Mesendoderm (in vitro differentiated cells): ENCODE measurements at regions not wholly inside any gene's neighbourhood (a gene's known extent, or its start where the extent isn't known, plus 50 kb on each side); places are given as distances from the start of the nearest gene placed in this dataset.
"Not testable (repeated sequence)": the region's sequence is repeated elsewhere in the genome, so short reads cannot be mapped to it uniquely, and the experiment has no call there.

Experiments used
- DNase-seq: peaks from one replicate; pipeline ENCODE4 v3.0.0; 2013
- H2AK5ac ChIP-seq: 2 replicates; pipeline ENCODE4 v1.6.1; 2013; ENCODE audit warnings: low read length, inconsistent platforms
- H2BK120ac ChIP-seq: 2 replicates; pipeline ENCODE4 v1.6.1; 2013; ENCODE audit warnings: low read depth, mild to moderate bottlenecking, low read length, moderate library complexity, mixed read lengths
- H2BK15ac ChIP-seq: replicated peaks from 2 replicates; pipeline ENCODE4 v1.6.1; 2013; ENCODE audit warnings: low read depth, mild to moderate bottlenecking, moderate library complexity
- H2BK5ac ChIP-seq: 2 replicates; pipeline ENCODE4 v1.6.1; 2013; ENCODE audit warnings: low read length, inconsistent platforms
- H3K18ac ChIP-seq: 2 replicates; pipeline ENCODE4 v1.6.1; 2013; ENCODE audit warnings: mild to moderate bottlenecking, low read length, mixed read lengths
- H3K23ac ChIP-seq: one replicate; pipeline ENCODE4 v1.6.1; 2013; ENCODE audit warnings: low read length
- H3K27ac ChIP-seq: 2 replicates; pipeline ENCODE4 v1.5.1; 2013; ENCODE audit warnings: low read depth, mild to moderate bottlenecking, inconsistent platforms, low read length, moderate library complexity
- H3K27me3 ChIP-seq: 2 replicates; pipeline ENCODE4 v1.6.1; 2013; ENCODE audit warnings: low read length, control low read depth, mild to moderate bottlenecking, inconsistent platforms; ENCODE audit not compliant: insufficient read depth, poor library complexity
- H3K36me3 ChIP-seq: 2 replicates; pipeline ENCODE4 v1.6.1; 2013; ENCODE audit warnings: low read length, inconsistent platforms; ENCODE audit not compliant: control insufficient read depth, insufficient read depth
- H3K4ac ChIP-seq: one replicate; pipeline ENCODE4 v1.6.1; 2013; ENCODE audit warnings: low read depth, mild to moderate bottlenecking, low read length, moderate library complexity
- H3K4me1 ChIP-seq: 2 replicates; pipeline ENCODE4 v1.6.1; 2013; ENCODE audit warnings: low read depth, low read length, inconsistent platforms; ENCODE audit not compliant: control insufficient read depth
- H3K4me2 ChIP-seq: 2 replicates; pipeline ENCODE4 v1.6.1; 2013; ENCODE audit warnings: low read length
- H3K4me3 ChIP-seq: 2 replicates; pipeline ENCODE4 v1.5.1; 2013; ENCODE audit warnings: mild to moderate bottlenecking, low read length
- H3K56ac ChIP-seq: one replicate; pipeline ENCODE4 v1.6.1; 2013; ENCODE audit warnings: low read length
- H3K79me1 ChIP-seq: 2 replicates; pipeline ENCODE4 v1.6.1; 2013; ENCODE audit warnings: low read length, inconsistent platforms
- H3K79me2 ChIP-seq: 2 replicates; pipeline ENCODE4 v1.6.1; 2013; ENCODE audit warnings: mild to moderate bottlenecking, low read length; ENCODE audit not compliant: control insufficient read depth, insufficient read depth
- H3K9ac ChIP-seq: 2 replicates; pipeline ENCODE4 v1.6.1; 2013; ENCODE audit warnings: low read length, inconsistent platforms
- H4K5ac ChIP-seq: one replicate; pipeline ENCODE4 v1.6.1; 2013; ENCODE audit warnings: low read length
- H4K8ac ChIP-seq: one replicate; pipeline ENCODE4 v1.6.1; 2013; ENCODE audit warnings: low read depth, mild to moderate bottlenecking, control low read depth, low read length, moderate library complexity
- WGBS: extraction: QIAGEN DNeasy Blood & Tissue Kit; methylation state at CpG from one replicate; pipeline ENCODE4 v1.1.7; 2013; ENCODE audit warnings: low lambda C conversion rate, missing lambda C conversion rate; ENCODE audit not compliant: insufficient coverage; ENCODE audit errors: extremely low coverage; 5-methylcytosine and 5-hydroxymethylcytosine counted together

- H2BK120ac ChIP-seq, H3K23ac ChIP-seq, H3K79me1 ChIP-seq, H3K4ac ChIP-seq, DNase-seq, H3K4me1 ChIP-seq, H2AK5ac ChIP-seq, H3K27me3 ChIP-seq, H4K5ac ChIP-seq, H4K8ac ChIP-seq, H3K36me3 ChIP-seq, H2BK15ac ChIP-seq: not testable (repeated sequence)
- peak overlapping the region; percentile 91 for H3K56ac ChIP-seq
- peak overlapping the region; percentile 98 for H3K27ac ChIP-seq
- H3K4me3 ChIP-seq: peak overlapping the region; percentile 79
- H3K9ac ChIP-seq: peak overlapping the region; percentile 92
- H2BK5ac ChIP-seq: peak overlapping the region; percentile 89
- H3K4me2 ChIP-seq: peak overlapping the region; percentile 50
- H3K79me2 ChIP-seq: peaks cover 33% of the 10 kb centered on the region
- H3K18ac ChIP-seq: peak overlapping the region; percentile 94
- WGBS: no CpG with 5 or more reads among the region's 18 CpGs
Measured at GRCh38 chr17:30707724-30708240, 116.7 kb downstream of the CRLF3 start.

GRCh38 chr17:30706461-30707335 lies 117.8 kb downstream of the CRLF3 start:
- H3K9ac ChIP-seq: peak overlapping the region; percentile 64
- H2BK5ac ChIP-seq, H4K8ac ChIP-seq, H3K27ac ChIP-seq, H3K4me2 ChIP-seq, DNase-seq, H4K5ac ChIP-seq, H2AK5ac ChIP-seq, H2BK15ac ChIP-seq, H3K18ac ChIP-seq, H2BK120ac ChIP-seq, H3K27me3 ChIP-seq, H3K4me3 ChIP-seq, H3K23ac ChIP-seq, H3K79me1 ChIP-seq, H3K36me3 ChIP-seq, H3K4ac ChIP-seq, H3K4me1 ChIP-seq: not testable (repeated sequence)
- peaks cover 22% of the 10 kb centered on the region for H3K79me2 ChIP-seq
- peak overlapping the region; percentile 79 for H3K56ac ChIP-seq
- no CpG with 5 or more reads among the region's 11 CpGs for WGBS

- H3K23ac ChIP-seq, H3K4ac ChIP-seq, H3K4me2 ChIP-seq, H3K27ac ChIP-seq, H2BK5ac ChIP-seq, H4K5ac ChIP-seq, H3K4me3 ChIP-seq, H4K8ac ChIP-seq, H3K18ac ChIP-seq, H3K79me1 ChIP-seq, H2BK120ac ChIP-seq, DNase-seq, H3K27me3 ChIP-seq, H3K4me1 ChIP-seq, H3K36me3 ChIP-seq, H2AK5ac ChIP-seq, H2BK15ac ChIP-seq: not testable (repeated sequence)
- WGBS: no CpG with 5 or more reads among the region's 41 CpGs
- Histone ChIP-seq H3K79me2 (peaks cover 15% of the 10 kb centered on the region), H3K56ac (peak overlapping the region; percentile 49), H3K9ac (peak overlapping the region; percentile 24)
Measured at GRCh38 chr17:30706004-30706403, 118.5 kb downstream of the CRLF3 start.

GRCh38 chr17:30701498-30701989 lies 122.9 kb downstream of the CRLF3 start:
- Histone ChIP-seq H2BK15ac (peak overlapping the region; percentile 79), H2BK5ac (peak overlapping the region; percentile 35), H2BK120ac (no peak overlapping the region), H3K79me2 (no peaks in the 10 kb centered on the region), H3K23ac (no peak overlapping the region), H3K9ac (no peak overlapping the region), H4K5ac (no peak overlapping the region), H3K56ac (peak overlapping the region; percentile 68), H3K4me1 (no peaks in the 10 kb centered on the region), H2AK5ac (no peak overlapping the region), H3K27ac (peak overlapping the region; percentile 88), H3K27me3 (no peaks in the 10 kb centered on the region), H3K79me1 (peaks cover 1% of the 10 kb centered on the region), H3K36me3 (no peaks in the 10 kb centered on the region), H3K4me2 (no peak overlapping the region), H3K4ac (no peak overlapping the region), H3K4me3 (no peak overlapping the region), H3K18ac (no peak overlapping the region), H4K8ac (no peak overlapping the region)
- no CpG with 5 or more reads among the region's 7 CpGs for WGBS
- DNase-seq: no peak

- H2AK5ac ChIP-seq, H3K4me2 ChIP-seq, H3K36me3 ChIP-seq, H2BK15ac ChIP-seq, H2BK5ac ChIP-seq, H4K5ac ChIP-seq, DNase-seq, H4K8ac ChIP-seq, H3K79me1 ChIP-seq, H3K4me3 ChIP-seq, H3K9ac ChIP-seq, H3K4me1 ChIP-seq, H3K27me3 ChIP-seq, H3K23ac ChIP-seq, H3K79me2 ChIP-seq: not testable (repeated sequence)
- Histone ChIP-seq H3K4ac (peak overlapping the region; percentile 70), H3K18ac (peak overlapping the region; percentile 94), H2BK120ac (peak overlapping the region; percentile 85), H3K27ac (peak overlapping the region; percentile 88), H3K56ac (peak overlapping the region; percentile 68)
- WGBS: no CpG with 5 or more reads among the region's 11 CpGs
Measured at GRCh38 chr17:30700833-30701232, 123.7 kb downstream of the CRLF3 start.
